ENCODE measurements at regions not wholly inside any gene's neighbourhood (a gene's known extent, or its start where the extent isn't known, plus 50 kb on each side); places are given as distances from the start of the nearest gene placed in this dataset.
"Not testable (repeated sequence)": the region's sequence is repeated elsewhere in the genome, so short reads cannot be mapped to it uniquely, and the experiment has no call there.

DNA sequence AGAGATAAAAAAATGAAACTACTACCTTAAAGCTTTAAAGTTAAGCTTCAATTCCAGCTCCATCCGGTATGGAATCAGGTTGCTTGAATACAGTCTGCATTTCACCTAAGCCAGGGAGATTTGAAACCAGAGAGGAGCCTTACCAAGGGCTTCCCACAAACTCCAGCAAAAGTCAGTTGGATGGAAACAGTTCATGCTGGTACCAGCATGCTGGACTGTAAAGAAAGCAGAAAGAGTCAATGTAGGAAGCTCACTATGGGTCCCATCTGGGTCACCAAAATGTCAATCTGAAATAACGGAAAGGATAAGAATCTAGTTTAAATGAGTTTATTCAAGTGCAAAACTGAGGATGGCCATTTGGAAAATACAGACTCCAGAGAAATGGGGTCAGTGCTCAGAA, 65.3 kb downstream of the CDO1 start:
- ChIA-PET CTCF (no interaction called here), POLR2A (no interaction called here)
- Histone ChIP-seq H3K4me3 (ENCODE audit: low read depth, low read length) (no peak overlapping the region), H3K36me3 (ENCODE audit: control insufficient read depth, insufficient read depth, low read length) (no peaks in the 10 kb centered on the region), H3K27me3 (ENCODE audit: control insufficient read depth, insufficient read depth, low read length) (peaks cover 4% of the 10 kb centered on the region)
- DNase-seq (ENCODE audit: low read depth) = no peak
- TF ChIP-seq, protein P1, sequence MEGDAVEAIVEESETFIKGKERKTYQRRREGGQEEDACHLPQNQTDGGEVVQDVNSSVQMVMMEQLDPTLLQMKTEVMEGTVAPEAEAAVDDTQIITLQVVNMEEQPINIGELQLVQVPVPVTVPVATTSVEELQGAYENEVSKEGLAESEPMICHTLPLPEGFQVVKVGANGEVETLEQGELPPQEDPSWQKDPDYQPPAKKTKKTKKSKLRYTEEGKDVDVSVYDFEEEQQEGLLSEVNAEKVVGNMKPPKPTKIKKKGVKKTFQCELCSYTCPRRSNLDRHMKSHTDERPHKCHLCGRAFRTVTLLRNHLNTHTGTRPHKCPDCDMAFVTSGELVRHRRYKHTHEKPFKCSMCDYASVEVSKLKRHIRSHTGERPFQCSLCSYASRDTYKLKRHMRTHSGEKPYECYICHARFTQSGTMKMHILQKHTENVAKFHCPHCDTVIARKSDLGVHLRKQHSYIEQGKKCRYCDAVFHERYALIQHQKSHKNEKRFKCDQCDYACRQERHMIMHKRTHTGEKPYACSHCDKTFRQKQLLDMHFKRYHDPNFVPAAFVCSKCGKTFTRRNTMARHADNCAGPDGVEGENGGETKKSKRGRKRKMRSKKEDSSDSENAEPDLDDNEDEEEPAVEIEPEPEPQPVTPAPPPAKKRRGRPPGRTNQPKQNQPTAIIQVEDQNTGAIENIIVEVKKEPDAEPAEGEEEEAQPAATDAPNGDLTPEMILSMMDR (IDR thresholded peaks at IDR 0.05; ENCODE audit: insufficient read depth, low read depth, low read length) = no peak

DNA sequence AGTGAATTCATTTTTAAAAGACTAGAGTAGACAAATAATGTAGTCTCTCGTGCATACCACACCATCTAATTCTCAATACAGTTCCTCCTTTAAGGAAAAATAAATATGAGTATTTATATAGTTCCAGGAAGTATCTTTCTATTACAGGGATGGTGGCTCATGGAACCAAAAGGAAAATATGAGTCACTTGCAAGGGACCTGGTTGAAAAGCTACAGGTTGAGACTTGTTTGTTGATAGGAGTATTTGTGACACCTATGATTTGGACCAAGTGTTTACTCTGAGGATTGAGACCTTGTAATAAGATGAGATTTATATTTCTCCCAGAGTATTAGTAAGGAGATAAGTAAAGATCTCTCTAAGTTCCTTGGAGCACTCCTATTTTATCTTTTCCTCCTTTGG, 67.4 kb downstream of the CDO1 start:
- CTCF ChIA-PET = no interaction called here
- TF ChIP-seq, protein P1 (IDR thresholded peaks at IDR 0.05; ENCODE audit: insufficient read depth, low read depth, low read length) = no peak
- H3K27me3 ChIP-seq (ENCODE audit: control insufficient read depth, insufficient read depth, low read length) = peaks cover 3% of the 10 kb centered on the region; the same call in 1 of the 2 replicates
- no peak for DNase-seq (ENCODE audit: low read depth)
- POLR2A ChIA-PET = no interaction called here
- H3K36me3 ChIP-seq (ENCODE audit: control insufficient read depth, insufficient read depth, low read length) = no peaks in the 10 kb centered on the region
- no peak overlapping the region for H3K4me3 ChIP-seq (ENCODE audit: low read depth, low read length)

DNA sequence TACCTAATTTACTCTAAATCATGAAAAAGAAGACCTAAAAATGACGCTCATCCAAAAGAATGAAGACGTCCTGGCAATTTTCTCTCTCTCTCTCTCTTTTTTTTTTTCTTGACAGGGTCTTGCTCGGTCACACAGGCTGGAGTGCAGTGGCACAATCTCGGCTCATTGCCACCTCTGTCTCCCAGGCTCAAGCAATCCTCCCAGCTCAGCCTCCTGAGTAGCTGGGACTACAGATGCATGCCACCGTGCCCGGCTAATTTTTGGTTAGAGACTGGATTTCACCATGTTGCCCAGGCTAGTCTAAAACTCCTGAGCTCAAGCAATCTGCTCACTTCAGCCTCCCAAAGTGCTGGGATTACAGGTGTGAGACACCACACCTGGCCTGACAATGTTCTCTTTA, 77.2 kb downstream of the CDO1 start:
- H3K36me3 ChIP-seq (ENCODE audit: control insufficient read depth, insufficient read depth, low read length); H3K27me3 ChIP-seq (ENCODE audit: control insufficient read depth, insufficient read depth, low read length); DNase-seq (ENCODE audit: low read depth); H3K4me3 ChIP-seq (ENCODE audit: low read depth, low read length); POLR2A ChIA-PET; CTCF ChIA-PET: not testable (repeated sequence)

DNA sequence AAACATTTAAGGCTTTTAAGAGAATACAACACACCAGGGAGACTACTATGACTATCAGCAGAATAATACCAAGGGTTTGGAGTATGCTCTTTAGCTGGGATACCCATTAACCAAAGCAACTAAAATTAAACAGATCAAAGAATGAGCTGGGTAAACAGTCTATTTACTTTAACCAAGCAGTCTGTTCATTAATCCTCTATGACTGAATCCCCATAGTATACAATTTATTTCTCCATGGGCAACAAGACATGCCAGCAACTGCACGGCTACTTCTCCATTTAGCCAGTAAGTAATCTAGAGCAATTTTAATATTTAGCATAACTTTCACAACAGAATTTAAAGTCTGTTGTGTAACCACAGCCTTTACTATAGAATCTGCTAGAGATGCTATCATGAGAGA, 77.6 kb downstream of the CDO1 start:
- no peak for DNase-seq (ENCODE audit: low read depth)
- peaks cover 3% of the 10 kb centered on the region for H3K27me3 ChIP-seq (ENCODE audit: control insufficient read depth, insufficient read depth, low read length)
- TF ChIP-seq, protein P1 (IDR thresholded peaks at IDR 0.05; ENCODE audit: insufficient read depth, low read depth, low read length) = no peak
- ChIA-PET CTCF (no interaction called here), POLR2A (no interaction called here)
- no peaks in the 10 kb centered on the region for H3K36me3 ChIP-seq (ENCODE audit: control insufficient read depth, insufficient read depth, low read length)
- H3K4me3 ChIP-seq (ENCODE audit: low read depth, low read length) = no peak overlapping the region

DNA sequence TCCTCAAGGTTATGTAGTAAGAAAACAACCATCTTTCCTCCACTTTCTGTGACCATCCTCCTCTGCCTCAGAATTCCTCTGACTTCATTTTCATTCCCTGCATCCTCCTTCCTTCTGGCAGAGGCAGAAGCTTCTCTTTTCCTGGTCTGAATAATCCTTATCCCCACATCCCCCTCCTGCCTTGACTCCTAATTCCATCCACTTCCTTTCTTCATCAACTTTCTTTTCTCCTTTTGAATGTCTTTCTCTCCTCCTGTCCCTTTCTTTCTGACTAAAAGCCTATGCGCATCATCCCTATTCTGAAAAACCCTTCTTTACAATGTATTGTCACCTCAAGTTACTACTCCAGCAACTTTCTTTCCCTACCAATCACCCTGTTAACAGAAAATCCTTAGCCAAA, 79.0 kb downstream of the CDO1 start:
- TF ChIP-seq, protein P1 (IDR thresholded peaks at IDR 0.05; ENCODE audit: insufficient read depth, low read depth, low read length) = no peak
- CTCF ChIA-PET = no interaction called here
- POLR2A ChIA-PET = no interaction called here

DNA sequence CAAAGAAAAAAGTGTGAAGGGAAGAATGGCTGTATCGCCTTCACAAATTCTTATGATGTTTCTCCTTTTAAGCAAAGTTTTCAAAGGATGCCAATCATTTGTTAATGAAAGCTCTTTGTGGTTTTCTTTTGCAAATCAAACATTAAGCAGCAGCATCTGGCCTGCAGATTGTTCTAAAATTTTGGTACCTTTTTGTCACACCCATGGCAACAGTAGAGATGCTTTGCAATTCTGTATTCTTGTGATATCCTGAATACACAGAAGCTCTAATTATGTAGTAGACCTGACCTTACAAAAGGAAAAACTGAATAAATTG, 79.8 kb downstream of the CDO1 start:
- POLR2A ChIA-PET = no interaction called here
- CTCF ChIA-PET = interaction anchor here (0.6 kb wide), 1 partner anchor 53 kb away, joined by 4 read pairs; no protein-coding TSS in a partner anchor
- TF ChIP-seq, protein P1 (IDR thresholded peaks at IDR 0.05; ENCODE audit: insufficient read depth, low read depth, low read length) = no peak

More for the DNA sequence above, 79.0 kb downstream of the CDO1 start:
- Histone ChIP-seq H3K36me3 (ENCODE audit: control insufficient read depth, insufficient read depth, low read length) (no peaks in the 10 kb centered on the region), H3K4me3 (ENCODE audit: low read depth, low read length) (no peak overlapping the region), H3K27me3 (ENCODE audit: control insufficient read depth, insufficient read depth, low read length) (peaks cover 3% of the 10 kb centered on the region)
- no peak for DNase-seq (ENCODE audit: low read depth)

More for the DNA sequence above, 79.8 kb downstream of the CDO1 start:
- no peak for DNase-seq (ENCODE audit: low read depth)
- no peak overlapping the region for H3K4me3 ChIP-seq (ENCODE audit: low read depth, low read length)
- peaks cover 3% of the 10 kb centered on the region for H3K27me3 ChIP-seq (ENCODE audit: control insufficient read depth, insufficient read depth, low read length)
- no peaks in the 10 kb centered on the region for H3K36me3 ChIP-seq (ENCODE audit: control insufficient read depth, insufficient read depth, low read length)

Data from BJ (cell line).